A549 (cell line): ENCODE measurements at regions not wholly inside any gene's neighbourhood (a gene's known extent, or its start where the extent isn't known, plus 50 kb on each side); places are given as distances from the start of the nearest gene placed in this dataset.

Experiments used
- ATAC-seq, 2 experiments: fragments of 200-7000 bp in 1 of 2; fragments of >200 bp in 1 of 2; cut with Nextera tagmentation in 1 of 2; cut with Tn5 transposase in 1 of 2; 3 replicates each; pipeline versions ENCODE4 v1.8.0 to v1.9.1; 2018 to 2020; ENCODE audit warnings: mild to moderate bottlenecking in 1 of 2, moderate library complexity in 1 of 2
- CTCF ChIA-PET: fragments of 300-600 bp; sonication (Branson Sonifier 250); formaldehyde crosslinking; extraction: SDS; loops from one replicate; lab custom pipeline; 2021; ENCODE audit warnings: antibody characterized with exemption, inconsistent platforms; lab: Yijun Ruan, JAX
- POLR2A ChIA-PET: fragments of 350-600 bp; formaldehyde crosslinking; extraction: SDS; loops from one replicate; lab custom pipeline; 2021; ENCODE audit warnings: antibody characterized with exemption, inconsistent platforms; lab: Yijun Ruan, JAX
- DNase-seq, 2 experiments: peaks; one replicate each; pipeline versions ENCODE4 v3.0.0 to v3.0.0-alpha.2; 2011 to 2016; ENCODE audit warnings: low read depth in 1 of 2, low spot score in 1 of 2
- FAIRE-seq: peaks from 2 replicates; lab custom pipeline; 2011; peaks lifted over from hg19 to GRCh38; lab: Jason Lieb, UNC
- H3K27ac ChIP-seq, 2 experiments: fragments of >200 bp; sonication (Bioruptor Twin); formaldehyde crosslinking; 3 replicates each; pipeline ENCODE4 v1.5.1; 2016 to 2017
- H3K4me1 ChIP-seq: fragments of >200 bp; sonication (Bioruptor Twin); formaldehyde crosslinking; 3 replicates; pipeline ENCODE4 v1.6.1; 2016
- H3K4me2 ChIP-seq: fragments of >200 bp; sonication (Bioruptor Twin); formaldehyde crosslinking; 3 replicates; pipeline ENCODE4 v1.6.1; 2016
- H3K4me3 ChIP-seq: fragments of >200 bp; sonication (Bioruptor Twin); formaldehyde crosslinking; 3 replicates; pipeline ENCODE4 v1.5.1; 2016
- H3K9me3 ChIP-seq: fragments of >200 bp; sonication (Bioruptor Twin); formaldehyde crosslinking; 3 replicates; pipeline ENCODE4 v1.6.1; 2016
- BCL3 ChIP-seq: fragments of >200 bp; sonication (Bioruptor Twin); formaldehyde crosslinking; IDR thresholded peaks from 3 replicates; pipeline ENCODE4 v1.6.1; 2016
- CBX8 ChIP-seq: fragments of 200-600 bp; sonication (generic); IDR thresholded peaks from 2 replicates; pipeline ENCODE4 v1.6.1; 2016
- CEBPB ChIP-seq, 2 experiments: fragments of >200 bp in 1 of 2; sonication (Bioruptor Twin) in 1 of 2; formaldehyde crosslinking in 1 of 2; IDR thresholded peaks; 2 replicates each; pipeline ENCODE4 v1.6.1; 2012 to 2016
- CHD4 ChIP-seq: fragments of 200-600 bp; sonication (generic); IDR thresholded peaks from 2 replicates; pipeline ENCODE4 v1.6.1; 2016; ENCODE audit warnings: antibody characterized with exemption, mild to moderate bottlenecking, borderline replicate concordance
- E2F6 ChIP-seq: IDR thresholded peaks from 2 replicates; pipeline ENCODE4 v1.6.1; 2012; ENCODE audit warnings: low read depth, borderline replicate concordance
- ESRRA ChIP-seq: fragments of 150-350 bp; IDR thresholded peaks from 2 replicates; pipeline ENCODE4 v1.6.1; 2014; ENCODE audit warnings: mild to moderate bottlenecking, low read length, borderline replicate concordance
- FOSL2 ChIP-seq, 2 experiments: fragments of 450-650 bp in 1 of 2; fragments of >200 bp in 1 of 2; sonication (Bioruptor Twin) in 1 of 2; formaldehyde crosslinking; IDR thresholded peaks; 2 replicates each; pipeline versions ENCODE4 v1.5.0 to v1.6.1; 2016 to 2020; ENCODE audit warnings: mild to moderate bottlenecking in 1 of 2, moderate library complexity in 1 of 2
- HDAC2 ChIP-seq: fragments of 200-600 bp; sonication (generic); IDR thresholded peaks from 2 replicates; pipeline ENCODE4 v1.6.1; 2016
- HEYL ChIP-seq: fragments of 250-450 bp; sonication (Bioruptor Pico); IDR thresholded peaks from 2 replicates; pipeline ENCODE4 v1.8.0; 2021; ENCODE audit warnings: mild to moderate bottlenecking, moderate library complexity
- HOXB13 ChIP-seq: fragments of 250-450 bp; sonication (Bioruptor Pico); IDR thresholded peaks from 2 replicates; pipeline ENCODE4 v1.5.0; 2020; ENCODE audit warnings: low read depth, mild to moderate bottlenecking, moderate library complexity
- HOXB5 ChIP-seq: fragments of 250-450 bp; sonication (Bioruptor Pico); IDR thresholded peaks from 2 replicates; pipeline ENCODE4 v1.5.0; 2020; ENCODE audit warnings: mild to moderate bottlenecking, moderate library complexity
- KDM5A ChIP-seq: fragments of 200-600 bp; sonication (generic); IDR thresholded peaks from 2 replicates; pipeline ENCODE4 v1.6.1; 2016; ENCODE audit warnings: antibody characterized with exemption, mild to moderate bottlenecking
- MAFK ChIP-seq: fragments of 450-650 bp; IDR thresholded peaks from 2 replicates; pipeline ENCODE4 v1.6.1; 2014; ENCODE audit not compliant: partially characterized antibody
- MAX ChIP-seq: IDR thresholded peaks from 2 replicates; pipeline ENCODE4 v1.6.1; 2012
- MAZ ChIP-seq: fragments of 150-350 bp; IDR thresholded peaks from 2 replicates; pipeline ENCODE4 v1.6.1; 2014; ENCODE audit warnings: antibody characterized with exemption, low read depth, low read length, borderline replicate concordance
- NR3C1 ChIP-seq: fragments of >200 bp; sonication (Bioruptor Twin); formaldehyde crosslinking; IDR thresholded peaks from 3 replicates; pipeline ENCODE4 v1.6.1; 2017
- RAD21 ChIP-seq, 2 experiments: fragments of >200 bp in 1 of 2; sonication (Bioruptor Twin) in 1 of 2; formaldehyde crosslinking in 1 of 2; IDR thresholded peaks in 1 of 2; conservative IDR thresholded peaks in 1 of 2; 2 replicates in 1 of 2; 3 replicates in 1 of 2; pipeline ENCODE4 v1.6.1; 2012 to 2018; ENCODE audit warnings: inconsistent platforms in 1 of 2
- RNF2 ChIP-seq: fragments of 200-600 bp; sonication (generic); IDR thresholded peaks from 2 replicates; pipeline ENCODE4 v1.6.1; 2016; ENCODE audit warnings: low read depth, mild to moderate bottlenecking, antibody characterized with exemption, moderate library complexity, borderline replicate concordance
- SREBF2 ChIP-seq: fragments of 450-650 bp; IDR thresholded peaks from 2 replicates; pipeline ENCODE4 v1.6.1; 2014; ENCODE audit warnings: mild to moderate bottlenecking, moderate library complexity
- TP53 ChIP-seq: fragments of 250-450 bp; sonication (Bioruptor Pico); IDR thresholded peaks from 2 replicates; pipeline ENCODE4 v1.5.0; 2021; ENCODE audit warnings: mild to moderate bottlenecking, moderate library complexity
- ZC3H11A ChIP-seq: fragments of 450-650 bp; IDR thresholded peaks from 2 replicates; pipeline ENCODE4 v1.6.1; 2014; ENCODE audit warnings: antibody characterized with exemption, mild to moderate bottlenecking
- ZFP36 ChIP-seq: fragments of 450-650 bp; IDR thresholded peaks from 2 replicates; pipeline ENCODE4 v1.6.1; 2014; ENCODE audit warnings: borderline replicate concordance; ENCODE audit not compliant: partially characterized antibody
- ZNF302 ChIP-seq: fragments of 250-450 bp; sonication (Bioruptor Pico); IDR thresholded peaks from 2 replicates; pipeline ENCODE4 v1.9.0; 2021; ENCODE audit warnings: inconsistent platforms, mild to moderate bottlenecking, moderate library complexity
- ZSCAN20 ChIP-seq: fragments of 250-450 bp; sonication (Bioruptor Pico); IDR thresholded peaks from 2 replicates; pipeline ENCODE4 v1.8.0; 2022; ENCODE audit warnings: mild to moderate bottlenecking, moderate library complexity
- WGBS: methylation state at CpG from one replicate; pipeline ENCODE4 v1.1.6; 2017; ENCODE audit errors: missing lambda C conversion rate; 5-methylcytosine and 5-hydroxymethylcytosine counted together
- TF ChIP-seq, protein P1 (sequence below): fragments of 250-450 bp; sonication (Bioruptor Pico); IDR thresholded peaks from 2 replicates; pipeline ENCODE4 v1.5.0; 2021; ENCODE audit warnings: mild to moderate bottlenecking, moderate library complexity, borderline replicate concordance
- TF ChIP-seq, protein P2 (sequence below): IDR thresholded peaks from 2 replicates; pipeline ENCODE4 v1.6.1; 2012

GRCh38 chr2:129641371-129641770 is 338.1 kb upstream of the RAB6C start:
- ATAC-seq = no peak

DNA sequence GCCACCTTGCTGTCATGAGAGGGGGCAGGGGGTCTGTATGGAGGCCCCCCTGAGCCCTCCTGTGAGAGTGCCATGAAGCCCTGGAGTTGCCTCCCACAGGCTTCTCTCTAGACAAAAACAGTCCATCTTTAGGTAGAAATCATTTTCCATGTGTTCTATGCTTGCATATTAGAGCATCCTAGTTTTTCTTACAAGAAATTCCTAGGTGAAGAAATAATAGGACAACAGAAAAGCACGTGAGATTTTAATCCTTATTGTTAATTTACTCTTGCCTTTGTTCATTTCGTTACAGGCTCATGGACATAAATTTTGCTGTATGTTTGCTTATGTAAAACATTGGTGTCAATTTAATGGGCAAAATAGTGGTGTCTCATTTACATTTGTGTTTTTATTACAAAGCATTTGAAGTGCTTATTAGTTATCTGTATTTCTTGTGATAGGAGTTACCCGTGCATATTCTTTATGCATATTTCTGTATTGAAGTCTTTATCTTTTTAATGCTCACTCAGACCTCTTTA is 336.9 kb upstream of the RAB6C start:
- H3K9me3 ChIP-seq = no peaks in the 10 kb centered on the region
- TF ChIP-seq HDAC2 (no peak), ZC3H11A (no peak), NR3C1 (no peak), HEYL (CRISPR knock-in tag) (no peak), HOXB13 (no peak), CBX8 (peak; percentile 91; the same call in 1 of the 2 replicates), SREBF2 (no peak), ZFP36 (no peak), RNF2 (peak; percentile 70; the same call in 1 of the 2 replicates), ESRRA (no peak)
- no peak overlapping the region for H3K27ac ChIP-seq
- ATAC-seq (no peak), DNase-seq (no peak), FAIRE-seq (no peak)
- ChIA-PET CTCF (no interaction called here), POLR2A (no interaction called here)
- 1% methylated on average over 3 of the region's 3 CpGs for WGBS
- no peak overlapping the region for H3K4me2 ChIP-seq
- H3K4me1 ChIP-seq = no peaks in the 10 kb centered on the region
- H3K4me3 ChIP-seq = no peak overlapping the region

More at GRCh38 chr2:129641371-129641770, 338.1 kb upstream of the RAB6C start:
- POLR2A ChIA-PET = no interaction called here
- 1% methylated on average over 2 of the region's 2 CpGs for WGBS
- no peak for TF ChIP-seq KDM5A
- TF ChIP-seq CHD4 = no peak
- TF ChIP-seq, all 56 proteins: peak for 0
- Histone ChIP-seq H3K4me2 (no peak overlapping the region), H3K27ac (no peak overlapping the region), H3K4me1 (no peaks in the 10 kb centered on the region), H3K9me3 (no peaks in the 10 kb centered on the region), H3K4me3 (no peak overlapping the region)
- FAIRE-seq (no peak), DNase-seq (no peak)
- CTCF ChIA-PET = no interaction called here

- TF ChIP-seq MAZ (no peak), TP53 (CRISPR knock-in tag) (no peak), E2F6 (no peak), MAFK (no peak), MAX (no peak), HOXB5 (CRISPR knock-in tag) (no peak), CEBPB (IDR thresholded peaks at IDR 0.05) (no peak)
- TF ChIP-seq, all 56 proteins: peak for 0
- ChIA-PET POLR2A (no interaction called here), CTCF (no interaction called here)
- Histone ChIP-seq H3K4me1 (no peaks in the 10 kb centered on the region), H3K27ac (no peak overlapping the region), H3K4me3 (no peak overlapping the region), H3K4me2 (no peak overlapping the region), H3K9me3 (no peaks in the 10 kb centered on the region)
- 0% methylated on average over 1 of the region's 1 CpG for WGBS
- FAIRE-seq (no peak), ATAC-seq (no peak), DNase-seq (no peak)
Observed at GRCh38 chr2:129645335-129645734, 334.1 kb upstream of the RAB6C start.

DNA sequence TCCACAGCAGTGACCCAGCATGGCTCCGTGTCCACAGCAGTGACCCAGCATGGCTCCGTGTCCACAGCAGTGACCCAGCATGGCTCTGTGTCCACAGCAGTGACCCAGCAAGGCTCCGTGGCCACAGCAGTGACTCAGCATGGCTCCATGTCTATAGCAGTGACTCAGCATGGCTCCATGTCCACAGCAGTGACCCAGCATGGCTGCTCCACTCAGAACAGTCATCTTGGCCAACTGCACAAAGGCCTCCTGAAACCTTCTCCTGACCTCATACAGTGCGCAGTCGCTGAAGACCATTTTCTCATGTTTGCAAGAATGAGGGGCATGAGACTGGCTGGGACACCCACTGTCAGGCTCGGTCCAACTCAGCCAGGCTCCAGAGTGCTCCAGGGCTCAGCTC is 333.4 kb upstream of the RAB6C start:
- WGBS = 71% methylated on average over 3 of the region's 6 CpGs
- H3K4me3 ChIP-seq = no peak overlapping the region
- H3K27ac ChIP-seq = no peak overlapping the region
- FAIRE-seq (no peak), DNase-seq (peak in 1 of 2 experiments; percentile 2), ATAC-seq (no peak)
- H3K9me3 ChIP-seq = no peaks in the 10 kb centered on the region
- ChIA-PET CTCF (no interaction called here), POLR2A (no interaction called here)
- TF ChIP-seq ZSCAN20 (CRISPR knock-in tag) = no peak
- TF ChIP-seq MAFK = no peak
- TF ChIP-seq HOXB13 = no peak
- TF ChIP-seq ZC3H11A = no peak
- TF ChIP-seq RAD21 (conservative IDR thresholded peaks at IDR 0.05 in 1 of 2, IDR thresholded peaks at IDR 0.05 in 1 of 2) = no peak
- TF ChIP-seq BCL3 = no peak
- TF ChIP-seq, protein P1, sequence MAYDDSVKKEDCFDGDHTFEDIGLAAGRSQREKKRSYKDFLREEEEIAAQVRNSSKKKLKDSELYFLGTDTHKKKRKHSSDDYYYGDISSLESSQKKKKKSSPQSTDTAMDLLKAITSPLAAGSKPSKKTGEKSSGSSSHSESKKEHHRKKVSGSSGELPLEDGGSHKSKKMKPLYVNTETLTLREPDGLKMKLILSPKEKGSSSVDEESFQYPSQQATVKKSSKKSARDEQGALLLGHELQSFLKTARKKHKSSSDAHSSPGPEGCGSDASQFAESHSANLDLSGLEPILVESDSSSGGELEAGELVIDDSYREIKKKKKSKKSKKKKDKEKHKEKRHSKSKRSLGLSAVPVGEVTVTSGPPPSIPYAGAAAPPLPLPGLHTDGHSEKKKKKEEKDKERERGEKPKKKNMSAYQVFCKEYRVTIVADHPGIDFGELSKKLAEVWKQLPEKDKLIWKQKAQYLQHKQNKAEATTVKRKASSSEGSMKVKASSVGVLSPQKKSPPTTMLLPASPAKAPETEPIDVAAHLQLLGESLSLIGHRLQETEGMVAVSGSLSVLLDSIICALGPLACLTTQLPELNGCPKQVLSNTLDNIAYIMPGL (CRISPR knock-in tag) = no peak
- no peak for TF ChIP-seq FOSL2 (IDR thresholded peaks at IDR 0.05)
- TF ChIP-seq FOSL2 (CRISPR knock-in tag; IDR thresholded peaks at IDR 0.05) = no peak
- no peak for TF ChIP-seq ZNF302 (CRISPR knock-in tag)
- TF ChIP-seq, protein P2, sequence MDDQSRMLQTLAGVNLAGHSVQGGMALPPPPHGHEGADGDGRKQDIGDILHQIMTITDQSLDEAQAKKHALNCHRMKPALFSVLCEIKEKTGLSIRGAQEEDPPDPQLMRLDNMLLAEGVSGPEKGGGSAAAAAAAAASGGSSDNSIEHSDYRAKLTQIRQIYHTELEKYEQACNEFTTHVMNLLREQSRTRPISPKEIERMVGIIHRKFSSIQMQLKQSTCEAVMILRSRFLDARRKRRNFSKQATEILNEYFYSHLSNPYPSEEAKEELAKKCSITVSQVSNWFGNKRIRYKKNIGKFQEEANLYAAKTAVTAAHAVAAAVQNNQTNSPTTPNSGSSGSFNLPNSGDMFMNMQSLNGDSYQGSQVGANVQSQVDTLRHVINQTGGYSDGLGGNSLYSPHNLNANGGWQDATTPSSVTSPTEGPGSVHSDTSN = no peak
- no peaks in the 10 kb centered on the region for H3K4me1 ChIP-seq
- H3K4me2 ChIP-seq = no peak overlapping the region
